ENCODE measurements at regions not wholly inside any gene's neighbourhood (a gene's known extent, or its start where the extent isn't known, plus 50 kb on each side); places are given as distances from the start of the nearest gene placed in this dataset.
"Not testable (repeated sequence)": the region's sequence is repeated elsewhere in the genome, so short reads cannot be mapped to it uniquely, and the experiment has no call there.

GRCh38 chr4:164138521-164138920 is 615.4 kb upstream of the SMIM31 start (continued):
- TF ChIP-seq ZNF791 (tag by site-specific recombination; IDR thresholded peaks at IDR 0.05) (no peak), YY2 (tag by site-specific recombination; IDR thresholded peaks at IDR 0.05) (no peak), IKZF3 (tag by site-specific recombination; IDR thresholded peaks at IDR 0.05) (no peak), ZNF514 (tag by site-specific recombination; IDR thresholded peaks at IDR 0.05) (no peak), ZNF707 (tag by site-specific recombination; IDR thresholded peaks at IDR 0.05) (no peak), ZNF214 (tag by site-specific recombination; IDR thresholded peaks at IDR 0.05; ENCODE audit: borderline replicate concordance) (no peak)

DNA sequence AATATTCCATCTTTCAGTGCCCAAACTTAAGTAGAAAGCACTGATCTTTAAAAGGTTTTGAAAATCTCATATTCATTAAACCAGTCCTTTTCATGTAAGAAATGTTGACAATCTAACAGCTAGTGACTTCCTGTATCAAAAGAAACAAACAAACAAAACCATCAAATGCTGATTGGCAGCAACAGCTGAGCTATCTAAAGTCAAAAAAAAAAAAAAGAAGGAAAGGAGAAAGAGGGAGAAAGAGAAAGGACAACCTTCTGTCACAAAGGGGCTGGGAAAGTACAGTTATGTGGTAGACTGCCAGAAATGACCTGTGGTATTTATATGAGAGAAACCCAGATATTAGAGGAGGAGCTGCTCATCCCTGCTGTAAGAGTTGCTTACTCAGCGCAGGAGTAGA is 614.6 kb upstream of the SMIM31 start:
- no peak overlapping the region for H3K27ac ChIP-seq (ENCODE audit: extremely low read depth, low read depth, low read length)
- POLR2A ChIA-PET = no interaction called here
- TF ChIP-seq ZNF354C (tag by site-specific recombination; IDR thresholded peaks at IDR 0.05; ENCODE audit: borderline replicate concordance, low read depth) (no peak), ZNF701 (tag by site-specific recombination; IDR thresholded peaks at IDR 0.05) (no peak), ZFP69B (tag by site-specific recombination; IDR thresholded peaks at IDR 0.05) (no peak), ZBTB1 (tag by site-specific recombination; IDR thresholded peaks at IDR 0.05) (no peak), HIC1 (tag by site-specific recombination; IDR thresholded peaks at IDR 0.05) (no peak), ZNF426 (tag by site-specific recombination; IDR thresholded peaks at IDR 0.05) (no peak), ZNF792 (tag by site-specific recombination; IDR thresholded peaks at IDR 0.05) (no peak), ZNF24 (tag by site-specific recombination; IDR thresholded peaks at IDR 0.05) (no peak), ZNF223 (tag by site-specific recombination; IDR thresholded peaks at IDR 0.05) (no peak)
- TF ChIP-seq, protein P1, sequence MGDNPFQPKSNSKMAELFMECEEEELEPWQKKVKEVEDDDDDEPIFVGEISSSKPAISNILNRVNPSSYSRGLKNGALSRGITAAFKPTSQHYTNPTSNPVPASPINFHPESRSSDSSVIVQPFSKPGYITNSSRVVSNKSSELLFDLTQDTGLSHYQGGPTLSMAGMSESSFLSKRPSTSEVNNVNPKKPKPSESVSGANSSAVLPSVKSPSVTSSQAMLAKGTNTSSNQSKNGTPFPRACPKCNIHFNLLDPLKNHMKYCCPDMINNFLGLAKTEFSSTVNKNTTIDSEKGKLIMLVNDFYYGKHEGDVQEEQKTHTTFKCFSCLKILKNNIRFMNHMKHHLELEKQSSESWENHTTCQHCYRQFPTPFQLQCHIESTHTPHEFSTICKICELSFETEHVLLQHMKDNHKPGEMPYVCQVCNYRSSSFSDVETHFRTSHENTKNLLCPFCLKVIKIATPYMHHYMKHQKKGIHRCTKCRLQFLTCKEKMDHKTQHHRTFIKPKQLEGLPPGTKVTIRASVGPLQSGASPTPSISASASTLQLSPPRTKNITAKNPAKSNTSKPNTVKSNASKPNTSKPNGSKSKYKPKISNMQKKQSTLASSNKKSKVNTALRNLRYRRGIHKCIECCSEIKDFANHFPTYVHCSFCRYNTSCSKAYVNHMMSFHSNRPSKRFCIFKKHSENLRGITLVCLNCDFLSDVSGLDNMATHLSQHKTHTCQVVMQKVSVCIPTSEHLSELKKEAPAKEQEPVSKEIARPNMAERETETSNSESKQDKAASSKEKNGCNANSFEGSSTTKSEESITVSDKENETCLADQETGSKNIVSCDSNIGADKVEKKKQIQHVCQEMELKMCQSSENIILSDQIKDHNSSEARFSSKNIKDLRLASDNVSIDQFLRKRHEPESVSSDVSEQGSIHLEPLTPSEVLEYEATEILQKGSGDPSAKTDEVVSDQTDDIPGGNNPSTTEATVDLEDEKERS (tag by site-specific recombination; IDR thresholded peaks at IDR 0.05) = no peak
- TF ChIP-seq, protein P2, sequence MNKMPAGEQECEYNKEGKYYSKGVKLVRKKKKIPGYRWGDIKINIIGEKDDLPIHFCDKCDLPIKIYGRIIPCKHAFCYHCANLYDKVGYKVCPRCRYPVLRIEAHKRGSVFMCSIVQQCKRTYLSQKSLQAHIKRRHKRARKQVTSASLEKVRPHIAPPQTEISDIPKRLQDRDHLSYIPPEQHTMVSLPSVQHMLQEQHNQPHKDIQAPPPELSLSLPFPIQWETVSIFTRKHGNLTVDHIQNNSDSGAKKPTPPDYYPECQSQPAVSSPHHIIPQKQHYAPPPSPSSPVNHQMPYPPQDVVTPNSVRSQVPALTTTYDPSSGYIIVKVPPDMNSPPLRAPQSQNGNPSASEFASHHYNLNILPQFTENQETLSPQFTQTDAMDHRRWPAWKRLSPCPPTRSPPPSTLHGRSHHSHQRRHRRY (tag by site-specific recombination; IDR thresholded peaks at IDR 0.05) = no peak
- TF ChIP-seq, protein P3, sequence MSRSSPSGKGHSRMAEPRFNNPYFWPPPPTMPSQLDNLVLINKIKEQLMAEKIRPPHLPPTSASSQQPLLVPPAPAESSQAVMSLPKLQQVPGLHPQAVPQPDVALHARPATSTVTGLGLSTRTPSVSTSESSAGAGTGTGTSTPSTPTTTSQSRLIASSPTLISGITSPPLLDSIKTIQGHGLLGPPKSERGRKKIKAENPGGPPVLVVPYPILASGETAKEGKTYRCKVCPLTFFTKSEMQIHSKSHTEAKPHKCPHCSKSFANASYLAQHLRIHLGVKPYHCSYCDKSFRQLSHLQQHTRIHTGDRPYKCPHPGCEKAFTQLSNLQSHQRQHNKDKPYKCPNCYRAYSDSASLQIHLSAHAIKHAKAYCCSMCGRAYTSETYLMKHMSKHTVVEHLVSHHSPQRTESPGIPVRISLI (tag by site-specific recombination; IDR thresholded peaks at IDR 0.05) = no peak
- TF ChIP-seq, protein P4, sequence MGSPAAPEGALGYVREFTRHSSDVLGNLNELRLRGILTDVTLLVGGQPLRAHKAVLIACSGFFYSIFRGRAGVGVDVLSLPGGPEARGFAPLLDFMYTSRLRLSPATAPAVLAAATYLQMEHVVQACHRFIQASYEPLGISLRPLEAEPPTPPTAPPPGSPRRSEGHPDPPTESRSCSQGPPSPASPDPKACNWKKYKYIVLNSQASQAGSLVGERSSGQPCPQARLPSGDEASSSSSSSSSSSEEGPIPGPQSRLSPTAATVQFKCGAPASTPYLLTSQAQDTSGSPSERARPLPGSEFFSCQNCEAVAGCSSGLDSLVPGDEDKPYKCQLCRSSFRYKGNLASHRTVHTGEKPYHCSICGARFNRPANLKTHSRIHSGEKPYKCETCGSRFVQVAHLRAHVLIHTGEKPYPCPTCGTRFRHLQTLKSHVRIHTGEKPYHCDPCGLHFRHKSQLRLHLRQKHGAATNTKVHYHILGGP (tag by site-specific recombination; IDR thresholded peaks at IDR 0.05) = no peak
- CTCF ChIA-PET = no interaction called here
- no peaks in the 10 kb centered on the region for H3K36me3 ChIP-seq (ENCODE audit: control insufficient read depth in 2 of 2, insufficient read depth in 1 of 2, low read length in 2 of 2)
- H3K9me3 ChIP-seq (ENCODE audit: control insufficient read depth, insufficient read depth, low read depth, low read length) = no peaks in the 10 kb centered on the region
- no peak overlapping the region for H3K4me3 ChIP-seq (ENCODE audit: low read depth, low read length)
- no peaks in the 10 kb centered on the region for H3K4me1 ChIP-seq (ENCODE audit: control insufficient read depth, insufficient read depth, low read length)

GRCh38 chr4:164141755-164142375 is 612.1 kb upstream of the SMIM31 start:
- CTCF ChIA-PET = interaction anchor here (0.7 kb wide), 1 partner anchor 22 kb away, joined by 4 read pairs; no protein-coding TSS in a partner anchor
- H3K4me1 ChIP-seq (ENCODE audit: control insufficient read depth, insufficient read depth, low read length); H3K27ac ChIP-seq (ENCODE audit: extremely low read depth, low read depth, low read length); H3K36me3 ChIP-seq (ENCODE audit: control insufficient read depth in 2 of 2, insufficient read depth in 1 of 2, low read length in 2 of 2); H3K4me3 ChIP-seq (ENCODE audit: low read depth, low read length); POLR2A ChIA-PET; H3K9me3 ChIP-seq (ENCODE audit: control insufficient read depth, insufficient read depth, low read depth, low read length): not testable (repeated sequence)
